GM19463 (cell line): ENCODE measurements at regions not wholly inside any gene's neighbourhood (a gene's known extent, or its start where the extent isn't known, plus 50 kb on each side); places are given as distances from the start of the nearest gene placed in this dataset.

Source experiments
- ATAC-seq: cut with Tn5 transposase; IDR thresholded peaks from one replicate; pipeline ENCODE4 v1.9.1; 2021; ENCODE audit warnings: mild to moderate bottlenecking, moderate library complexity; ENCODE audit not compliant: unreplicated experiment

GRCh38 chr6:14317387-14317970 lies 199.9 kb downstream of the CD83 start:
- no peak for ATAC-seq

- no peak for ATAC-seq
Measured at GRCh38 chr6:14320332-14320731, 202.8 kb downstream of the CD83 start.

- no peak for ATAC-seq
Measured at GRCh38 chr6:14321992-14322772, 204.6 kb downstream of the CD83 start.

GRCh38 chr6:14322841-14323240 lies 205.3 kb downstream of the CD83 start:
- ATAC-seq, result no peak

DNA sequence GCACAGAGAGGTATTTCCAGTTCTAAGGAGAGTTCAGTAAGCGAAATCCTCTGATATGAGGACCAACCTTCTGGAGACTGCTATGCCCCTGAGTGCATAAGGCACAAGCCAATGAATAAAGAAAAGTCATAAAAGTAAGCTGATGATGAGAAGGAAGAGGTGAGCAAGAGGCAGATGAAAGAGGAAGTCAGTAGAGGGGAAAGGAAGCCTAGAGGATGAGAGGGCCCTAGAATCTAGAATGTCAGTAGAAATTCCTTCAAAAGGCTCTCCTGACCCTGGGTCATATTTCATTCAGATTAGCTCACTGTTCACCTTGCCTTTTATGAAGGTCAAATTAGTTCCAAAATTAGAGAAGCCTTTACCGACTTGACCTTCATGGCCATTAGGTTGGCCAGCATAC lies 209.2 kb downstream of the CD83 start:
- ATAC-seq, result no peak

DNA sequence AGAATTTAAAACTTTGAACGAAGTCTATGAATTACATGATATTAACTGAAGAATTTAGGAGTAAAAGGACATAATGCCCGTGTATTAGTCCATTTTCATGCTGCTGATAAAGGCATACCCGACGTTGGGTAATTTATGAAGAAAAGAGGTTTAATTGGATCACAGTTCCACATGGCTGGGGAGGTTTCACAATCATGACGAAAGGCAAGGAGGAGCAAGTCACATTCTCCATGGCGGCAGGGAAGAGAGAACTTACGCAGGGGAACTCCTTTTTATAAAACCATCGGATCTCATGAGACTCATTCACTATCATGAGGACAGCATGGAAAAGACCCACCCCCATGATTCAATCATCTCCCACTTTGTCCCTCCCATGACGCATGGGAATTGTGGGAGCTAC lies 210.6 kb downstream of the CD83 start:
- no peak for ATAC-seq

- ATAC-seq, result no peak
Measured at GRCh38 chr6:14333556-14334305, 216.2 kb downstream of the CD83 start.

DNA sequence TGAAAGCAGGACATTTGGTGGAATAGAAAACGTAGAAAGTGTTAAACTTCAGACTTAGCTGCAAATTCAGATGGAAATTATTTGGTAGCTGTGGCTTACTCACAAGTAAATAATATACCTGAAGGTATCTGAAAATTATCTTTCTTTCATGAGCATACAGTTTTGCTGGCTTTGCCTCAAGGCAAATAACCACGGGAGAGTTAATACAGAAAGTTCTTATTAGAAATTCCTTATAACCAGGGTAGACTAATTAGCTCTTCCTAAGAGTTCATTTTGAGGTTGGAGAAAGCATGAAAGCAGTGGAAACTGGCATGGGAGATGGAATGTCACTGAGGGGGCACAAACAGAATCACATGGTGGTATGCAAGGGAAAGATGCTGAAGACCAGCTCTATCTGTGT lies 217.5 kb downstream of the CD83 start:
- ATAC-seq, result no peak

GRCh38 chr6:14337152-14337551 lies 219.6 kb downstream of the CD83 start:
- ATAC-seq, result no peak

- no peak for ATAC-seq
Measured at GRCh38 chr6:14339172-14339571, 221.6 kb downstream of the CD83 start.

DNA sequence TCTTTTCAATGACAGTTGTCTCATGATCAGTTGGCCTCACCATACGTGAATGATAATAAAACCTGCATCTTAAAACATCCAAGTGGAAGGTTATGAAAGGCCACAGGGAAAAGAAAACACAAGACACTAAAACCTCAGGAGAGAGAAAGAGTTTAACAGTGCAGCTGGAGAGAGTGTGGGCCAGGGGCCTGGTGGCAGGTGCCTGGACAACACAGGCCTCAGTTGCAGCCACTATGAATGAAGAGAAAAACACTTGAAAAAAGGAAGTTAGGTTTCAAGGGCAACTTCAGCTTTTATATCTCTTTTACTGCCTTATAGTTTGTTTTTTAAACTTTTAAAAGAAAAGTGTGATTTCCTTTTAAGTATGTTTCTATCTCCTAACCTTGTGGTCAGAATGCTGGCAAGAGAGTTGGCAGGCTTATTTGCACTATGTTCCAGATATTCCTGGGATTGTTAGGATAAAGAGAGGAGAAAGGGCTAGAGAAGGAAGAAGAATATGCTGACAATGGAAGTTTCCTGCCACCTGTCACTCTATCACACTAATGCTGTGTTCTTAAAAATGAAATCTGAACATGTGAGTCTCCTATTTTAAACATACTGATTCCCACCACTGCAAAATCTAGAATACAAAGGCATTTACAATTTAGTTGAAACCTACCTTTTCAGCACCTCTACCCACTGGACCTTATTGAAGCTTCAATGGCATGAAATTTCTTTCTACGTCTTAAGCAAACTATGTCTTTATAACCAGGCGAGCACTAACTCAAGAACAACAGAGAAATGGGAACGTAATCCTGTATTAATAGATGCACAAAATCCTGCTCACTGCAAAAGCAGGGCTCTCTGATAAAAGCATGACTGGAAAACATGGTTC lies 222.4 kb downstream of the CD83 start:
- no peak for ATAC-seq

DNA sequence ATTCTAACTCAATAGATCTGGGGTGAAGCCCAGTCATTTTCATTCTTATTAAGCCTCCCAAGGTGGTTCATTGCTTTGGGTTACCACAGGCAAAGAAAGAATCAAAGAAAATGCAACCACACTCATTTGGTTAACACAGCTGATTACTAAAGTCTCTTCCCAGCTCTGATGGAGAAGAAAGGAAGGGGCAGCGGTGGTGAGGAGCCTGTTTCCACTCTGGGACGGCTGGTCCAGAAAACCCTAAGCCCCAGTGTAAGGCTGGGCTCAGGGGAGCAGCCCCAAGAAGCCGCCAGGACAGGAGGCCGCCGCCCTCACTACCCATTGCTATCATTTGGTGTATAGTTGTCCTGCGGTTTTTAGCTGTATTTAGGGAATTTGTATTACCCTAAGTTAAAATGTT lies 226.9 kb downstream of the CD83 start:
- no peak for ATAC-seq

GRCh38 chr6:14348389-14348788 lies 230.8 kb downstream of the CD83 start:
- no peak for ATAC-seq

DNA sequence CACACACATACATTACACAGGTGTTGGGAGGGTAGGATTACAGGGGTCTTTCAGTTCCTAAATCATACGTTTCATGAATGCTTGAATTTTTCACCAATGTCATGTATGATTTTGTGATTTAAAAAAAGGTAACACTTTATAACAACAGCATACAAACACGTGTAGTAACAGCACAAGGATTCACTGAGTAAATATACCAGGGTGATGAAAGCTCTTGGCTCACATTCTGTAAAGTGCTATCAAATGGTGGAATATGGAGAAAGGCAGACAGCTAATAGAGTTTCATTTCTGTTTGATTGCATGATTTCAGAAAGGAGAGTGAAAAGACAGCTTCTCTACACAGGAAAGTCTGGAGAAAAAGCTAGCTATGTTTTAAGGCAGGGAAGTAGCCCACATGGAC lies 231.9 kb downstream of the CD83 start:
- no peak for ATAC-seq

- no peak for ATAC-seq
Measured at GRCh38 chr6:14350210-14350609, 232.6 kb downstream of the CD83 start.

- no peak for ATAC-seq
Measured at GRCh38 chr6:14353281-14353680, 235.7 kb downstream of the CD83 start.

GRCh38 chr6:14353798-14354197 lies 236.2 kb downstream of the CD83 start:
- no peak for ATAC-seq

GRCh38 chr6:14354919-14355572 lies 237.5 kb downstream of the CD83 start:
- ATAC-seq, result no peak

GRCh38 chr6:14359438-14359837 lies 241.9 kb downstream of the CD83 start:
- ATAC-seq, result no peak

DNA sequence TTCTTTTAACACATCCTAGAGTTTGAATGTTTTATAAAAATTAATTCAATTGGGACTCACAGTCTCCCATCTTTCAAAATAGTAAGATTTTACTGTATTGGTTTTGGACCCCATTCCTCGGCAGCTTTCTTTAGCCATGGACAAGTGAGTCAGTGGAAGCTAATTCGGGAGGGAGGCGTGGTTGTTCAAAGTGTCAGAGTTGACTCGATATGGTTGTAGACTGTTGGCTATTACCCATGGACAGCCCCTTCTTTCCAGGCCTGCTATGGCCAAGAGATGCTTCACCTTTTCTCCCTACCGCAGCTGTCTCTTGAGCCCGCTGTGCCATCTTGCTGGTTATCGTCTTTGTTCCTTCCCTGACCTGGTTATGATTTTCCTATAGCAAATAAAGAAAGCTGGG lies 243.0 kb downstream of the CD83 start:
- ATAC-seq, result no peak

DNA sequence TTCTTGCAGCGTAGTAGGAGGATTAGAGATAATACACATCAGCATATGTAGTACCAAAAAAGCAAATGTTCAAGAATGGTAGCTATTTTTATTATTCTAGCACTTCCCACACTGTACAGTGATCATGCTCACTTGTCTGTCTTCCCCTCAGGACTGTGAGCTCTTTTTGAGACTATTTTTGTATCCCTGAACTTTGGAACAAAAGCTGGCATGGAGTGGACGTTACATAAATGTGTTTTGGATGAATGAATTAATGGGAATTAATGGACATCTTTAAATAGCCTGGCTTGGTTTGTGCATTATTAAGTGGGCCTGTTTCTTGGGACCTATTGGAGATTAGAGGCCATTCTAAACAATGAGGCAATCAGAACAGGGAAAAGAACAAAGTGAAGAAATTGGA lies 243.7 kb downstream of the CD83 start:
- no peak for ATAC-seq
